ENCODE measurements at regions not wholly inside any gene's neighbourhood (a gene's known extent, or its start where the extent isn't known, plus 50 kb on each side); places are given as distances from the start of the nearest gene placed in this dataset.

- TF ChIP-seq CTCF (IDR thresholded peaks at IDR 0.05) (no peak), EP300 (IDR thresholded peaks at IDR 0.05) (no peak)
Measured at GRCh38 chr7:115195208-115195607, 273.3 kb downstream of the MDFIC start.

All from suprapubic skin (tissue), 3 donors.